Erythroblast (primary cell): ENCODE measurements at regions not wholly inside any gene's neighbourhood (a gene's known extent, or its start where the extent isn't known, plus 50 kb on each side); places are given as distances from the start of the nearest gene placed in this dataset.

Source experiments
- GATA1 ChIP-seq: IDR thresholded peaks from 2 replicates; pipeline ENCODE4 v1.6.1; 2011; ENCODE audit warnings: low read depth, mild to moderate bottlenecking, control low read depth, low read length, moderate library complexity
- POLR2A ChIP-seq: IDR thresholded peaks from 2 replicates; pipeline ENCODE4 v1.6.1; 2011; ENCODE audit warnings: mild to moderate bottlenecking, low read length

DNA sequence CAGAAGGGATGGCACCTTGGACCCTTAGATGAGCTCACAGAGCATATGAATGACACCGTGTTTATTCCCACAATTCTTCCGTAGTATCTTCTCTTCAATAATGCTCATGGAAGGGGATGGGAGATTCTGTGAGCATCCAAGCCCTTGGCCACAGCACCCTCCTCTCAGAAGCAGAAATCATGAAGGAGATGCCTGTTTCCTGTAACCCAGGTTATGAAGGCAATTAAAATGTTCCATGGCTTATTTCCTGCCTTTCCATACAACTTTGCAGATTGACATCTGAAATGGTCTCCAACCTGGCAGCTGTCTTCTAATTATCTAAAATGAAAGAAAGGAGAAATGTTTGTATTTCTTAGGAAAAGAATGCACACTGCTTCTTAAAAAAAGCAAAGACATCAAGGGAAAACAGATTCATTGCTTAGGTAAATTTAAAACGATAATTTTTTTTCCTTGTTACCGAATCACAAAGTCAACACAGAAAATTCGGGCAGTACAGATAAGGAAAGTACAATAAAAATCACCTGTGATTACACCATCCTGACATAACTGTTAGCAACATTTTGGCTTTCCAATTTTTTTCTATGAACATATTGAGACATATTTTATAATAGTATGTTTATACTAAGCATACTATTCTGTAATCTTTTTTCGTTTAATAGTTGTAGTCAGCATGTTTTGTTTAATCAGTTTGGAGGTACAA is 128.5 kb downstream of the SQOR start:
- no peak for TF ChIP-seq POLR2A
- no peak for TF ChIP-seq GATA1
